ENCODE measurements at regions not wholly inside any gene's neighbourhood (a gene's known extent, or its start where the extent isn't known, plus 50 kb on each side); places are given as distances from the start of the nearest gene placed in this dataset.

GRCh38 chrX:82723806-82724205 is 784.3 kb upstream of the POU3F4 start:
- TF ChIP-seq, protein P1, sequence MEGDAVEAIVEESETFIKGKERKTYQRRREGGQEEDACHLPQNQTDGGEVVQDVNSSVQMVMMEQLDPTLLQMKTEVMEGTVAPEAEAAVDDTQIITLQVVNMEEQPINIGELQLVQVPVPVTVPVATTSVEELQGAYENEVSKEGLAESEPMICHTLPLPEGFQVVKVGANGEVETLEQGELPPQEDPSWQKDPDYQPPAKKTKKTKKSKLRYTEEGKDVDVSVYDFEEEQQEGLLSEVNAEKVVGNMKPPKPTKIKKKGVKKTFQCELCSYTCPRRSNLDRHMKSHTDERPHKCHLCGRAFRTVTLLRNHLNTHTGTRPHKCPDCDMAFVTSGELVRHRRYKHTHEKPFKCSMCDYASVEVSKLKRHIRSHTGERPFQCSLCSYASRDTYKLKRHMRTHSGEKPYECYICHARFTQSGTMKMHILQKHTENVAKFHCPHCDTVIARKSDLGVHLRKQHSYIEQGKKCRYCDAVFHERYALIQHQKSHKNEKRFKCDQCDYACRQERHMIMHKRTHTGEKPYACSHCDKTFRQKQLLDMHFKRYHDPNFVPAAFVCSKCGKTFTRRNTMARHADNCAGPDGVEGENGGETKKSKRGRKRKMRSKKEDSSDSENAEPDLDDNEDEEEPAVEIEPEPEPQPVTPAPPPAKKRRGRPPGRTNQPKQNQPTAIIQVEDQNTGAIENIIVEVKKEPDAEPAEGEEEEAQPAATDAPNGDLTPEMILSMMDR (IDR thresholded peaks at IDR 0.05) = no peak
- no peak for TF ChIP-seq POLR2AphosphoS5 (IDR thresholded peaks at IDR 0.05)
